A549 (cell line): ENCODE measurements at regions not wholly inside any gene's neighbourhood (a gene's known extent, or its start where the extent isn't known, plus 50 kb on each side); places are given as distances from the start of the nearest gene placed in this dataset.

Source experiments
- ATAC-seq, 2 experiments: fragments of 200-7000 bp in 1 of 2; fragments of >200 bp in 1 of 2; cut with Nextera tagmentation in 1 of 2; cut with Tn5 transposase in 1 of 2; 3 replicates each; pipeline versions ENCODE4 v1.8.0 to v1.9.1; 2018 to 2020; ENCODE audit warnings: mild to moderate bottlenecking in 1 of 2, moderate library complexity in 1 of 2
- CTCF ChIA-PET: fragments of 300-600 bp; sonication (Branson Sonifier 250); formaldehyde crosslinking; extraction: SDS; loops from one replicate; lab custom pipeline; 2021; ENCODE audit warnings: antibody characterized with exemption, inconsistent platforms; lab: Yijun Ruan, JAX
- POLR2A ChIA-PET: fragments of 350-600 bp; formaldehyde crosslinking; extraction: SDS; loops from one replicate; lab custom pipeline; 2021; ENCODE audit warnings: antibody characterized with exemption, inconsistent platforms; lab: Yijun Ruan, JAX
- DNase-seq, 2 experiments: peaks; one replicate each; pipeline versions ENCODE4 v3.0.0 to v3.0.0-alpha.2; 2011 to 2016; ENCODE audit warnings: low read depth in 1 of 2, low spot score in 1 of 2
- FAIRE-seq: peaks from 2 replicates; lab custom pipeline; 2011; peaks lifted over from hg19 to GRCh38; lab: Jason Lieb, UNC
- H3K27ac ChIP-seq, 2 experiments: fragments of >200 bp; sonication (Bioruptor Twin); formaldehyde crosslinking; 3 replicates each; pipeline ENCODE4 v1.5.1; 2016 to 2017
- H3K4me1 ChIP-seq: fragments of >200 bp; sonication (Bioruptor Twin); formaldehyde crosslinking; 3 replicates; pipeline ENCODE4 v1.6.1; 2016
- H3K4me2 ChIP-seq: fragments of >200 bp; sonication (Bioruptor Twin); formaldehyde crosslinking; 3 replicates; pipeline ENCODE4 v1.6.1; 2016
- H3K4me3 ChIP-seq: fragments of >200 bp; sonication (Bioruptor Twin); formaldehyde crosslinking; 3 replicates; pipeline ENCODE4 v1.5.1; 2016
- H3K9me3 ChIP-seq: fragments of >200 bp; sonication (Bioruptor Twin); formaldehyde crosslinking; 3 replicates; pipeline ENCODE4 v1.6.1; 2016
- ATOH8 ChIP-seq: fragments of 250-450 bp; sonication (Bioruptor Pico); IDR thresholded peaks from 2 replicates; pipeline ENCODE4 v1.5.0; 2020; ENCODE audit warnings: low read depth, mild to moderate bottlenecking, moderate library complexity
- CHD2 ChIP-seq: fragments of 150-350 bp; IDR thresholded peaks from 2 replicates; pipeline ENCODE4 v1.6.1; 2014; ENCODE audit warnings: low read length; ENCODE audit not compliant: partially characterized antibody
- EHMT2 ChIP-seq: fragments of 200-600 bp; sonication (generic); IDR thresholded peaks from 2 replicates; pipeline ENCODE4 v1.6.1; 2016; ENCODE audit warnings: antibody characterized with exemption, low read depth, mild to moderate bottlenecking, moderate library complexity
- ELK1 ChIP-seq: fragments of 150-350 bp; IDR thresholded peaks from 2 replicates; pipeline ENCODE4 v1.6.1; 2014; ENCODE audit warnings: low read depth, mild to moderate bottlenecking, low read length
- FOSB ChIP-seq: fragments of 250-450 bp; sonication (Bioruptor Pico); IDR thresholded peaks from 2 replicates; pipeline ENCODE4 v1.5.0; 2020; ENCODE audit warnings: mild to moderate bottlenecking, moderate library complexity
- FOSL2 ChIP-seq, 2 experiments: fragments of 450-650 bp in 1 of 2; fragments of >200 bp in 1 of 2; sonication (Bioruptor Twin) in 1 of 2; formaldehyde crosslinking; IDR thresholded peaks; 2 replicates each; pipeline versions ENCODE4 v1.5.0 to v1.6.1; 2016 to 2020; ENCODE audit warnings: mild to moderate bottlenecking in 1 of 2, moderate library complexity in 1 of 2
- GATA3 ChIP-seq: IDR thresholded peaks from 2 replicates; pipeline ENCODE4 v1.6.1; 2012; ENCODE audit warnings: borderline replicate concordance
- HDAC2 ChIP-seq: fragments of 200-600 bp; sonication (generic); IDR thresholded peaks from 2 replicates; pipeline ENCODE4 v1.6.1; 2016
- HES2 ChIP-seq: fragments of >200 bp; sonication (Bioruptor Twin); formaldehyde crosslinking; IDR thresholded peaks from 2 replicates; pipeline ENCODE4 v1.6.1; 2016
- HOXB13 ChIP-seq: fragments of 250-450 bp; sonication (Bioruptor Pico); IDR thresholded peaks from 2 replicates; pipeline ENCODE4 v1.5.0; 2020; ENCODE audit warnings: low read depth, mild to moderate bottlenecking, moderate library complexity
- JUNB ChIP-seq: fragments of >200 bp; sonication (Bioruptor Twin); formaldehyde crosslinking; IDR thresholded peaks from 2 replicates; pipeline ENCODE4 v1.6.1; 2016
- KDM1A ChIP-seq: fragments of 200-600 bp; sonication (generic); IDR thresholded peaks from 2 replicates; pipeline ENCODE4 v1.6.1; 2016; ENCODE audit warnings: low read depth, mild to moderate bottlenecking
- KDM5A ChIP-seq: fragments of 200-600 bp; sonication (generic); IDR thresholded peaks from 2 replicates; pipeline ENCODE4 v1.6.1; 2016; ENCODE audit warnings: antibody characterized with exemption, mild to moderate bottlenecking
- POLR2A ChIP-seq: IDR thresholded peaks from 2 replicates; pipeline ENCODE4 v1.6.1; 2012; ENCODE audit warnings: mild to moderate bottlenecking, low read length
- POLR2AphosphoS2 ChIP-seq: conservative IDR thresholded peaks from 2 replicates; pipeline ENCODE4 v1.6.1; 2012; ENCODE audit warnings: low read length, improper control_type of control experiment, inconsistent platforms
- RARB ChIP-seq: fragments of 250-450 bp; sonication (Bioruptor Pico); IDR thresholded peaks from 2 replicates; pipeline ENCODE4 v1.8.0; 2021; ENCODE audit warnings: mild to moderate bottlenecking, moderate library complexity
- RCOR1 ChIP-seq: fragments of 150-350 bp; IDR thresholded peaks from 2 replicates; pipeline ENCODE4 v1.6.1; 2014; ENCODE audit warnings: antibody characterized with exemption, low read length, low read depth
- REST ChIP-seq: fragments of 200-600 bp; sonication (generic); IDR thresholded peaks from 2 replicates; pipeline ENCODE4 v1.6.1; 2016; ENCODE audit warnings: antibody characterized with exemption, mild to moderate bottlenecking, moderate library complexity
- RFX5 ChIP-seq: fragments of 450-650 bp; IDR thresholded peaks from 2 replicates; pipeline ENCODE4 v1.7.1; 2014; ENCODE audit warnings: antibody characterized with exemption, mild to moderate bottlenecking, moderate library complexity
- SMC3 ChIP-seq: fragments of >200 bp; sonication (Bioruptor Twin); formaldehyde crosslinking; IDR thresholded peaks from 3 replicates; pipeline ENCODE4 v1.6.1; 2018; ENCODE audit warnings: inconsistent platforms
- TP53 ChIP-seq: fragments of 250-450 bp; sonication (Bioruptor Pico); IDR thresholded peaks from 2 replicates; pipeline ENCODE4 v1.5.0; 2021; ENCODE audit warnings: mild to moderate bottlenecking, moderate library complexity
- USF2 ChIP-seq: fragments of 450-650 bp; IDR thresholded peaks from 2 replicates; pipeline ENCODE4 v1.6.1; 2014; ENCODE audit warnings: antibody characterized with exemption
- ZSCAN20 ChIP-seq: fragments of 250-450 bp; sonication (Bioruptor Pico); IDR thresholded peaks from 2 replicates; pipeline ENCODE4 v1.8.0; 2022; ENCODE audit warnings: mild to moderate bottlenecking, moderate library complexity
- WGBS: methylation state at CpG from one replicate; pipeline ENCODE4 v1.1.6; 2017; ENCODE audit errors: missing lambda C conversion rate; 5-methylcytosine and 5-hydroxymethylcytosine counted together

- ChIA-PET POLR2A (no interaction called here), CTCF (interaction anchor here (0.6 kb wide), 1 partner anchor 244 kb away, joined by 3 read pairs; no protein-coding TSS in a partner anchor)
- no peak for ATAC-seq
- Histone ChIP-seq H3K4me3 (no peak overlapping the region), H3K27ac (no peak overlapping the region), H3K9me3 (no peaks in the 10 kb centered on the region), H3K4me1 (no peaks in the 10 kb centered on the region), H3K4me2 (no peak overlapping the region)
- FAIRE-seq = no peak
- DNase-seq = no peak
- no peak for TF ChIP-seq EHMT2
- TF ChIP-seq POLR2A = no peak
- no peak for TF ChIP-seq HDAC2
- TF ChIP-seq SMC3 = no peak
- no peak for TF ChIP-seq GATA3
- no peak for TF ChIP-seq JUNB
- no peak for TF ChIP-seq HOXB13 (CRISPR knock-in tag)
- TF ChIP-seq ZSCAN20 (CRISPR knock-in tag) = no peak
- TF ChIP-seq RFX5 = no peak
- TF ChIP-seq KDM5A = no peak
- no peak for TF ChIP-seq USF2
- TF ChIP-seq RARB = no peak
- no peak for TF ChIP-seq ELK1
- no peak for TF ChIP-seq HES2
- no peak for TF ChIP-seq TP53 (CRISPR knock-in tag)
- TF ChIP-seq CHD2 = no peak
- TF ChIP-seq RCOR1 = no peak
- no peak for TF ChIP-seq POLR2AphosphoS2
- TF ChIP-seq KDM1A = no peak
- TF ChIP-seq FOSL2 (IDR thresholded peaks at IDR 0.05) = no peak
- TF ChIP-seq FOSL2 (CRISPR knock-in tag; IDR thresholded peaks at IDR 0.05) = no peak
- 65% methylated on average over 9 of the region's 10 CpGs for WGBS
Measured at GRCh38 chr9:90969021-90969675, 167.5 kb downstream of the SYK start.

- POLR2A ChIA-PET = no interaction called here
- Histone ChIP-seq H3K4me3 (no peak overlapping the region), H3K4me1 (no peaks in the 10 kb centered on the region), H3K9me3 (no peaks in the 10 kb centered on the region), H3K27ac (no peak overlapping the region), H3K4me2 (no peak overlapping the region)
- ATAC-seq (no peak), DNase-seq (no peak), FAIRE-seq (no peak)
- 70% methylated on average over 9 of the region's 9 CpGs for WGBS
- CTCF ChIA-PET = interaction anchor here (1.3 to 1.6 kb wide), 4 partner anchors 11 to 705 kb away, joined by 3 to 5 read pairs (median 3); no protein-coding TSS in a partner anchor
- TF ChIP-seq FOSB (CRISPR knock-in tag) = no peak
- TF ChIP-seq POLR2AphosphoS2 = no peak
- no peak for TF ChIP-seq ELK1
Measured at GRCh38 chr9:90970608-90971007, 169.0 kb downstream of the SYK start.

- CTCF ChIA-PET = interaction anchor here (1.5 kb wide), 1 partner anchor 57 kb away, joined by 3 read pairs; no protein-coding TSS in a partner anchor
- Histone ChIP-seq H3K4me2 (no peak overlapping the region), H3K4me1 (no peaks in the 10 kb centered on the region), H3K27ac (no peak overlapping the region), H3K4me3 (no peak overlapping the region), H3K9me3 (no peaks in the 10 kb centered on the region)
- POLR2A ChIA-PET = no interaction called here
- ATAC-seq (no peak), FAIRE-seq (no peak), DNase-seq (no peak)
- TF ChIP-seq HES2 = no peak
- TF ChIP-seq REST = no peak
- no peak for TF ChIP-seq RFX5
- TF ChIP-seq CHD2 = no peak
- no peak for TF ChIP-seq ATOH8 (CRISPR knock-in tag)
- WGBS = 81% methylated on average over 6 of the region's 6 CpGs
Measured at GRCh38 chr9:90972057-90972456, 170.4 kb downstream of the SYK start.
